Inflammatory macrophage treated with lipopolysaccharide for 4 hours (primary cell): ENCODE measurements at regions not wholly inside any gene's neighbourhood (a gene's known extent, or its start where the extent isn't known, plus 50 kb on each side); places are given as distances from the start of the nearest gene placed in this dataset.
"Not testable (repeated sequence)": the region's sequence is repeated elsewhere in the genome, so short reads cannot be mapped to it uniquely, and the experiment has no call there.

Source experiments
- DNase-seq: peaks from one replicate; pipeline ENCODE4 v3.0.0-alpha.2; 2020

- not testable (repeated sequence) for DNase-seq
Observed at GRCh38 chr11:3437441-3437840, 58.5 kb upstream of the ZNF195 start.

- no peak for DNase-seq
Observed at GRCh38 chr11:3434976-3435375, 56.0 kb upstream of the ZNF195 start.

GRCh38 chr11:3429191-3429590 is 50.2 kb upstream of the ZNF195 start:
- DNase-seq: not testable (repeated sequence)
